DMS 273 (cell line): ENCODE measurements at regions not wholly inside any gene's neighbourhood (a gene's known extent, or its start where the extent isn't known, plus 50 kb on each side); places are given as distances from the start of the nearest gene placed in this dataset.

ENCODE experiments used
- DNase-seq: peaks from one replicate; lab custom pipeline; 2025; ENCODE audit not compliant: unreplicated experiment; lab: John Stamatoyannopoulos, UW

DNA sequence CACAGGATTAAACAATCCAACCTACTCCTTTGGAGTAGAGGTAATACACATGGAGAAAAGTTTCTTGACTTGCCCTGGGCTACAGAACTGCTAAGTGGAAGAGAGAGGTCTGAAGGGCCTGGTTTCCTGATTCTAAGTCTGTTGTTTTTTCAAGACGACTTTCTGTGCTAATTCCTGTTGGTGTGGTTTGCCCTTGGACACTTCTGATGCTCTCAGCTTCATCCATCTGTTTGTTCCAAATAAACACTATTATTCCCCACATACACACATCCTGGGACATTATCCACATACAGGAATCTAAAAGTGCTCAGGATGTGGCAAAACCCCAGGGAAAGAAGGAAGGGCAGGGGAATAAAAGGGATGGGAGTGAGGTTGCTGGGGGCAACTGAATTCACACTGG lies 393.5 kb upstream of the TBL1XR1 start:
- DNase-seq, result no peak

DNA sequence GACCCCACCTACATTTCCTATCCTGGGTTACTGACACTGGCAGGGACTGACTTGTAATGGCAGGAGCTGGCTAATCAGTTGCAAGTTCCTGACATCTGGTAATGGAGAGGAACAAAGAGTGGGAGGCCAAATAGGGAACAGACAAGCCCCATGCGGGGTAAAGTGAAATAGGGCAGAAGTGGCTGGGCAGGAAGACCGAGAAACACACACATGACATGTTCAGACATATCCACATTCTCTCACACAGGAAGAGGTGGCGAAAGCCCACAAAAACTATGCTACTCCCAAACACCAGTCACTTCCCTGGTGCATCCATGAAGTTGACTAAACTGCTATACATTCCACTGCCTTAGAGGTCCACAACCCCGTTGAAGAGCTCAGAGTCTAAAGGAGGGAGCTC lies 394.1 kb upstream of the TBL1XR1 start:
- peak; percentile 44 for DNase-seq

DNA sequence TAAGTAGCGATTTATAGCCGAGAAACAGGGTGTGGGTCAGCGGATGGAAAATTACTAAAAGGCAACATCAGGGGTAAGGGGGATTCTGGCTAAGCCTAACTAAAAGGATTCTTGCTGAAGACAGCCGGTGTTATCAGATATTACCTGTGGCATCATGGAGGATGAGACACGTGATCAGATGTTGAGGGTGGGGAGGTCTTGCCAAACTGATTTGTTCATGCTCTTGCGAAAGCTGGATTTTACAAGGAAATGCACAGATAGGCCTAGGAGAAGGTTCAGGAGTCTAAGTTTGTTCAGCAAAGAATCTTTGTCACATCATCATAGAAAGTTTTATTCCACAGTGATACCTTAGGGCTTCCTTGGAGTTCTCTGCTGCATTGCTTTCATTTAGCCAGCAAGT lies 396.8 kb upstream of the TBL1XR1 start:
- no peak for DNase-seq

DNA sequence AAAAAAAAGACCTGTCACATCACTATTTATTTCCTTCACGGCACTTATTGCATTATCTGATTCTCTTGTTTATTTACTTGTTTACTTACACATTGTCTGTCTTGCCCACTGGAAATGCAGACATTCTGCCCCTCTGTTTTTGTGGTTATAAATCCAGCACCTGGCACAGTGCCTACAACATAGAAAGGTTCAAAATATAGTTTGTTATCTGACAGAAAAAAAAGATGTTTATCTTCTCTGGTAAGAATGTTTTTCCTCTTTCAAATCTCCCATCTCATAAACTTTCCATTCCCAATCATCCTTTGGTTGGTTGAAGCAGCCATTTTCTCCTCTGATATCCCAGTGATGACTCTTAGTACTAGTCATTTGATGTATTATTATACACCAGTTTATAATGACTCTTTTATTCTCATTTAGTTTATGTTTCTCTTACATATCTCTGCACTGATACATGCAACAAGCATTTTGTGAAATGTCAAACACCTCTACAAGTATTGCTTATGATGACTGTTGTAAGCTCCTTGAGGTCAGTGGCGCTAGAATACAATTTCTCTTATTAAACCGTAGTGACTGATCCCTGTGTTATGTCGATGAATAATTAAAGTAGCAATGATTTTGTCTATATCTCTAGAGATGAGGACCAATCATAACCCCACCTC lies 398.4 kb upstream of the TBL1XR1 start:
- DNase-seq, result no peak

DNA sequence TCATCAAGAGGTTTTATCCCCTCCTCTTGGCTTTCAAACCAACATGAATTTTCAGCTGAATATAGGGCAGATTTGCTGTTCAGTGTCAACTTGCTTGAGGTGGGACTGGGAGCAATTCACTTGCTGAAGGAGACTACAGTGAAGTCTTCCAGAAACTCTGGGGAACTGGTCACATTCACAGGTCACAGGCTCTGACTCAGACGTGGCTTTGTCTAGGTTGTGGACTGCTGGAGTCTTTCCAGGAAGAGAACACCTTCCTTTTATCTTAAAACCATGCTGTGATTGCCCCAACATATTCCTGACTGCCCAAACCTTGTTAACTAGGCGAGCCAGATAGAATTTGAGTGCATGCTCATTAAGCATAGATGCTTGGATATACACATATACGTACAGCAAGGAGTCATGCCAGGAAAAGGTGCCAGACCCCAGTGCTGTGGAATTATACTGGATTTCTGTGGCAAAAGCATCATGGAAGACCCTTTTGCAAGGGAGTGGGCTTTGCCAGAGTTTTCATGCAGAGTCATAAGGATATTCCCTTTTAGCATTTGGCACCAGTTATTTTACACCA lies 399.1 kb upstream of the TBL1XR1 start:
- no peak for DNase-seq

DNA sequence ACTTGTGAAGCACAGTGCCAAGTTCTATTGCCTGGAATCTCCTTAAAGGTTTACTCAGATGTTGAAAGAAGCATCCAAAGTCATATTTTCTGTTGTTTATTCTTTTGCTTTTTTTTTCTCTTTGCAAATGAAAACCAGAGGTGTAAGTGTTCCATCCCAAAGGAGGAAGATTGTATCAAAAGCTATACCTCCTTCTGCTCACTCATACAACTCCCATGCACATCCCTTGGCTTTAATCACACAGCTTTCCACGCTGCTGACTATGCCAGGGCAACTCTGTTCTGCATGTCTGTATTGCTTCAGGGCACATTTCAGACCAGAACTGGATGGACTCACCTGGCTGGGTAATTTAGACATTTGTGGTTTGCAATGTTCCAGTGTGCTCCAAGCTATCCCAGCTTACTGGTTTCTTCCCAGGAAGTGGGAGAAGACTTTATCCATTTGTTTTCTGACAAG lies 399.6 kb upstream of the TBL1XR1 start:
- DNase-seq, result no peak

DNA sequence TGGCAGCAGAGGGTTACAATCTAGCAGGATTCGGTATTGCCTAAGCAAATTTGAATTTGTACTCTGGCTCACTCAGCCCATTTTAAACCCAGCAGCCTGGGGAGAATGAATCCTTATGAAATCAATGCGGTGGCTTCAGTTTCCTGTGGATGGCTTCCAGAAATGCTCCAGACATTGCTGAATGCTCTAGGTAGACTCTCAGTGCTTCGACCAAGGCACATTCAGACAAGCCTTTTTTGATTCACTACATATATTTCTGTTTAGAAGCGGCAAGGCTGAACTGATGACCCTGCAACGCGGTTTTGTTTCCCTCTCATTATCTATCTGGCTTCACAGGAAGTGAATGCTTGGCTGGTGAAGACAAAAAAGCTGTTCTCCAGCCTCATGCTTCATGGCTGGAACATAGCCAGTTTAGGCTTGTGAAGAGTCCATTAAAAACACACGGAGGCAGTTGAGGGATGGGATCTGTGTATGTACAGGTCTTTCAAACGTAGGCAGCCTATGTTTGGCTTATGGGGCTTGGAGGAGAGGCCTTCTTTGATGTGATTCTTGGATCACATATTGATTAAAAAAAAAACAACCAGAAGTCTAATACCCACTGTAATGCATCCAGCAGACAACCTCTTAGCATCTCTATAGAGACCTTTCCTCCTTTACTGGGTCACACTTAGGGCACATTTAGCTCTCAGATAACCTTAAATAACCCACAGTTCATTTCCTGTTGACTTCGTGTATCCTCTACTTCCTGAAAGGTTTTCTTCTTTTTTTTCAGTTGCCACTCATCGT lies 400.2 kb upstream of the TBL1XR1 start:
- peak; percentile 49 for DNase-seq

DNA sequence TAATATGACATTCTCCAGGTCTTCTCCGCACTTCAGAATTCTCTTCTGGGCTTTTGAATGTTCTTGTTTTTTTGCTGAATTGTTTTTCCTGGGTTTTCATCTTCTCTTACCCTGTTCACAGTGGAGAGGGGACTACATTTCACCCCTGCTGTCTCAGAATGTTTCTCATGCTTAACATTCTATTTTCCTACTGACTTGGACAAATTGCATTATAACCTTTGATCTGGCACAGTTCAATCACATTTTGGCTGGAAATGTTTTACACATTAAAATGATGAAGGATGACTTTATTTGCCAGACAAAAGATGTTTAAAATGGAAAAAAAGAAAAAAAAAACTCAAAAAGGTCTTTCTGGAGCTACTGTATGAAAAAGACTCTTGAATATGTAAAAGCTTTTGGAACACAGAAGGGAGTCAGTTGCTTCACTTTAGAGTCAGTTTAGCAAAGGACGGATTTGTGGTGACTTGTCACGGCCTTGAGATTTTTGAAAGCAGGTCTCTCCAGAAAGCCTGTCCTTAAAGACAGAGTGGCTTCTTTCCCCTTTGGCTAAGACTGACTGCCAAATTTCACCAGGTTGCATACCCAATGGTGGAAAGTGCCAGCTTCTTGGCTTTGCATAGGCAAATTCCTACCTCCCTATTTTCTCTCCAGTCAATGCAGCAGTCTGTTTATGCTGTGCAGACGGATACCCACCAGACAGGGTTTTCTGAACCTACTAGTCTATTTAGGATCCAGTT lies 401.0 kb upstream of the TBL1XR1 start:
- DNase-seq, result no peak

DNA sequence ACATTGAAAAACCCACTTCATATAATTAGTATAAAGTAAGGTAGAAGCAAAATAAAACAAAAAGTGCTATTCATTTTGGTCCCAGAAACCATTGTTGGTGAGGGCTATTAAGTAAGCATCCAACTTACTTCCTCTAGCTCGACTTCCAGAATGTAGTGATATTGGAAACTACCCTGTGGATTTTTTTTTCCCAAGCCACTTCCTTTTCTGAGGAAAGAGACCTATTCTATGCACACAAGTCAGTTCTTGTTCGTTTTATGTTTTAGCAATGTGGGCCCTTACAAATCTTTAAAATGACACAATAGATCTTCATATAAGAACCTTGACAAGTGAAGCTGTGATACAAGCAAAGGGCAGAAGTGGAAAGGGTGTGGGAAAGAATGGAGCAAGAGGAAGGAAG lies 402.0 kb upstream of the TBL1XR1 start:
- no peak for DNase-seq

DNA sequence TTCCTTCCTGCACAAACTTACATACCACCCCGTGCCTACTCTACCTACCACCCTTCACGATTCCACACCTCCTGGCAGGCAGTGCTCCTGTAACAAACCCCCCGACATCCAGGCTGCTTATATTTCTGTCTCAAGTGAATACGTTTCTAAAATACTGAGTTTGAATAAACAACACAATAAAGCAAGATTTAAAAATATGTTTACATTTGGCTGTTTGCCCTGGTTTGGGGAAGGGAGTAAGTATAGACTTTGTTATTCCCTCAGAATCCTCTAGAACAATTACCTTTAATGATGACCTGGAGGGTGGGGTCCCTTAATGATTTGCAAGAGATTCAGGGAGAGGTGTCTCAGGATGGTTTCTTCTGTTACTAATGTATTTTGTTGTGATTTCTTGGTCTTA lies 402.6 kb upstream of the TBL1XR1 start:
- DNase-seq, result no peak

DNA sequence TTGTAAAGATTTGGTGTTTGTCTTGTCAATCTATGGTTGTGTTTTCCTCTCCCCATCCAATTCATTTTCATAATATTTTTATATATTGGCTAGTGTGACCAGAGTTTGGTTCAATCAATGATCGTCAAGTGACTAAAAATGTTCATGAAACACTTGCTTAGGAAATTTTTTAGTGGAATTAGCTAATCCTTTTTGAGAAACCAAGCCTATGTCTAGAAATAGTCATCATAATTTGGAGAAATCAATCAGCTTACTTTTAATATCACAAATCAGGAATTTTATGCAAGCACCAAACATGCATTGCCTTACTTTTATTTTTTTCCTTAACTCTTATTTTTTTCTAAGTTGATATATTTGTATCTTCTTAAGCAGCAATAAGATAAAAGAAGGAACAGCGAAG lies 403.1 kb upstream of the TBL1XR1 start:
- DNase-seq, result no peak

DNA sequence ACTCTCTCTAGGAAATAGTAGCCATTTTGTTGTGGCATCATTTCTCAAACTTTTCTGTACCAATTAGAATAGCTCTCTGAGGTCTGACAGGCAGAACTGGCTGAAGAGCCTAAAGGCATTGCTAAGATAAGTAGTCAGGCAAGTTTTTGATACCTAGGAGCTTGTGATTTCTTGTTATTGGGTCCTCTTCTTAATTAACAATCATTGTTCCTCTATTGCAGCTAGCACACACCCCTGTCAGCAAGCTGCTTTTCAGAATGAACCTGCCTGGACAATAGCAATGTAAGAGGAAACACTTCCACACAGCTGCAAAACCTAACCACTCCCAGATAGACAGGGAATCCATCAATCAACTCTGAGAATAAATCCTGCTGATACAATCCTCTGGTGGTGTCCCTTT lies 403.9 kb upstream of the TBL1XR1 start:
- no peak for DNase-seq

DNA sequence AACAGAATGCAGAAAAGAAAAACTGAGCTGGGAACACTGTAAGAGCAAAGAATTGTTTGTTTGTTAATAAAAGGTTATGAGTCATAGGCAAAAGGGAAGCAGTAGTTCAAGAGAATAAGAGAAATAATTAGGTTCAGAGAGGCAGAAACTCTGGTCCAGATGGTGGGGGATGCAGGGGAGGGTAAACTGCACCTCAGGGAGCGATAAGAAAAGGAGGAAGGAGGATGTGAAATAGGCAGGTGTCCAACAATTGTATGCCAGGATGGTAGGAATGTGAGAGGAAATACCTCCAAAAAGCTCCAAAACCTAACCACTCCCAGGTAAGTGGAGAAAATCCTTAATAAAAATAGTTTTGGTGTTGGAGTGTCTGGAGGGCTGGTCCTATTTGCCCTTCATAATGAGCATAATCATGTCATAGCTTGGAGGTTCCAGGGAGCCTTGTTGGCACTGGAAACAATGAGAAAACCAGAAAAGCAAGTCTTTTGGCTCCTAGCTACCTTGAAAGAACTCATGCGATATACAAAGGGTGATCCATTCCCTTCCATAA lies 405.4 kb upstream of the TBL1XR1 start:
- peak; percentile 87 for DNase-seq

DNA sequence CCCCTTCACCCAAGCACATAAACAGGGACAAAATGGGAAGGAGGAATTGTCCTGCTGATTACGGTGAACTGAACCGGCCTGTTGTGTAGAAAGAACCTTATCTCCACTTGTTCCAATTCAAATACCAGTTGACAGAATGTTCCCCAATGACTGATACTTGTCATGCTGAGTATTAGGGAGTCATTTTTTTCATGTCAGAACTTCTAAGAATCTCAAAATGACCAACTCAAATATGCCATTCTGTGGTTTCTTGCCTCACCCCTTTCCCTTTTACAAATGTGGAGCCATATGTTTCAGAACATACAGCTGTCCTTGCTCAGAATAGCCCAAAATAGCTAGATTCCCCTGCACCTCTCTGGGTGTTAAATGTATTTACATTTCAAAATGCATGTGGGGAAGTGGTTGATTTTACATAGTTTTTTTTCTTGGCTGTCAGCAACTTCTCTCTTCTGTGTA lies 405.9 kb upstream of the TBL1XR1 start:
- DNase-seq, result peak; percentile 57

DNA sequence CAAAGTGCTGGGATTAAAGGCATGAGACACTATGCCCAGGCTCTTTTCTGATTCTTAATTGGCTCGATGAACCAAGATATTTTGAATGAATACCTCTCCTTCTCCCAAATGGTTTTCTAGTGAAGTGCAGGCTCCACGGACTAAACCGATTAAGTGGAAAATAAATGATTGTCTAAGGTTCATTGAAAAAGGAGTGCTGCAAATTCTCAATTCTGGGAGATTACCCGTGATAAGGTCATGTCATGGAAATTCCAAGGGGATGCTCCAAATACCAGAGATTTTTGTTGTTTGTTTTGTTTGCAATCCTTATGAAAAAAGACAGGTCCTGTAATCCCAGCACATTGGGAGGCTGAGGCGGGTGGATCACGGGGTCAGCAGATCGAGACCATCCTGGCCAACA lies 406.9 kb upstream of the TBL1XR1 start:
- DNase-seq, result no peak

DNA sequence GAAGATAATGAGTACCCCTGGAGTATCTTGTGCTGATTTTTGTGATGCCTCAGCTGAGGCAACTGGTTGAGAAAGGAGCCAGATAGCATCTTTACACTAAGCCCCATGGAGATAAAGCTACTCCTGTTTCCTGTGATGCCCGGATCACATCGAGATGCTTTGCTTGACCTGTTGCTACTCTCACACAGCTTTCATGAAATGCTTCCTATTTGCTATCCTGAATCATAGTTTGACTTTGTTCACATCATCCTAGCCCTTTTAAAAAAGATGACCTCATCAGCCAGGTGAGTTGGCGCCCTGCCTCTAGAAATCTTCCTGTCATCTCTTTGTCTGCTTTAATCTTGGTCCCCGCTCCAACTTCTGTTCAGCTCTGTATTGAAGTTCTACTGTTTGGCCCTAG lies 409.6 kb upstream of the TBL1XR1 start:
- no peak for DNase-seq

DNA sequence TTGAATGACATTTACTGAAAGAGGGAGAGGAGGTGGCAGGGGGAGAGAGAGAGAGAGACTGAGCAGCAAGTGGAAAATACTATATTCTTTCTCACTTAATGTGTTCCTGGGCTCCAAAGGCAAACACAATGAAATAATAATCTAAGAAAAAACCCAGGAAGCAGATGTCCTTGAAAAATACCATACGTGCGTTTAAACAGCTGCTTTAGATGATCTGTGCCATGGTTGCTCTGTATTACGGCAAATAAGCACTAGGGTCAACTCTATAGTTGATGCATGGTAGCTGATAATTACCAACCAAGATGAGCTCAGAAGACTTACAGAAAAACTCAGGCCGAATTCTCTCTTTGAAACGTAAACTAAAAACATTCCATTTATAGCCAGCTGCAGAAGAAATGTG lies 410.3 kb upstream of the TBL1XR1 start:
- DNase-seq, result no peak

DNA sequence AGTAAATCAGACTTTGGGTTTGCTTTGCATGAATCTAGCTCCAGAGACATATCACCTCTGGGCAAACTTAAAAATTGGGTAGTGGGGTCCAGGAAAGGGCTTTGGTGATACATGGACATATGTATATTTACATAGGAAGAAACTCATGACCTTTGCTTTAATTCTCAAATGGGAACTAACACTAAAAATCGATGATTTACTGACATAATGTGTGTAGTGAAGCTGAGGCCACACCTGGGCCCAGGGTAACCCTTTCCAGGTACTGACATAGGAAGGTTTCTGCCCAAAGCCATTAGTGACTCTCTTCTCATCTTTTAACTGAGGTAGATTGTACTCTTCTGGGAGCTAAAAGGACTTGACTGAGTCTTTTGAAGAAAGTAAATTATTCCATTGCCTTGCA lies 411.2 kb upstream of the TBL1XR1 start:
- DNase-seq, result no peak

DNA sequence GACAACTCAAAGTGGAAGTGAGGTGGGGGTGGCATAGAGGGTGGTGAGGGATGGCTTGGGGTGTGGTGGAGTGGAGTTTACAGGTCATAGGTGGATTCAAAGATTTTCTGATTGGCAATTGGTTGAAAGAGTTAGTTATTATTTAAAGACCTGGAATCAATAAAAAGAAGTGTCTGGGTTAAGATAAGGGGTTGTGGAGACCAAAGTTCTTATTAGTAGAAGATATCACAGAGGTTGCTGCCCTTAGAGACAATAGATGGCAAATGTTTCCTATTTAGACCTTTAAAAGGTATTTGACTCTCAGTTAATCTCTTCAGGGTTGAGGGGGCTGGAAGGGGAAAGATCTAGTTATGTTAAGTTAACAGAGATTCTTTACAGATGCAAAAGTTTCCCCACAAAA lies 412.3 kb upstream of the TBL1XR1 start:
- DNase-seq, result no peak

DNA sequence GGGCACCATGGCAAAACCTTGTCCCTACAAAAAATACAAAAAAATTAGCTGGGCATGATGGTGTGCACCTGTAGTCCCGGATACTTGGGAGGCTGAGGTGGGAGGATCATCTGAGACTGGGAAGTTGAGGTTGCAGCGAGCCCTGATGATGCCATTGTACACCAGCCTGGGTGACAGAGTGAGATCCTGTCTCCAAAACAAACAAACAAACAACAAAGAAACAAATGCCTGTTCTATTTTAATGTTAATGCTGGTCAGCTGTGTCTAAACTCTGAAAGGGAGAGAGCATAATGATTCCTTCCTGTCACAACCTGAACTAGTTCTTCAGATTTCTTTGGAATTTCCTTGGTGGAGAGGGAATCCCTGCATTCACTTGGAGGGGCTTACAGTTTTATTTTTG lies 413.0 kb upstream of the TBL1XR1 start:
- no peak for DNase-seq
